PC-9 (cell line): ENCODE measurements at regions not wholly inside any gene's neighbourhood (a gene's known extent, or its start where the extent isn't known, plus 50 kb on each side); places are given as distances from the start of the nearest gene placed in this dataset.
"Not testable (repeated sequence)": the region's sequence is repeated elsewhere in the genome, so short reads cannot be mapped to it uniquely, and the experiment has no call there.

Experiments
- BruUV-seq: library from RNA; stranded (reverse); fragments of 400-500 nt; replicated peaks from 2 replicates; lab custom pipeline; 2021; lab: Mats Ljungman, UMichigan
- CTCF ChIA-PET: fragments of 300-600 bp; sonication (Branson Sonifier 250); formaldehyde crosslinking; loops from one replicate; lab custom pipeline; 2022; ENCODE audit warnings: antibody characterized with exemption; lab: Charles Lee
- POLR2A ChIA-PET: fragments of 300-600 bp; sonication (Branson Sonifier 250); formaldehyde crosslinking; loops from one replicate; lab custom pipeline; 2022; ENCODE audit warnings: antibody characterized with exemption; ENCODE audit not compliant: unreplicated experiment; lab: Charles Lee
- DNase-seq, 2 experiments: peaks; one replicate each; pipeline versions ENCODE4 v3.0.0 to v3.0.0-alpha.2; 2015 to 2022; ENCODE audit warnings: mixed read lengths in 1 of 2
- H2AFZ ChIP-seq: fragments of 200-600 bp; sonication (generic); 2 replicates; pipeline ENCODE4 v1.8.1; 2017; ENCODE audit warnings: antibody characterized with exemption
- H3F3A ChIP-seq: fragments of 200-600 bp; sonication (generic); 2 replicates; pipeline ENCODE4 v1.8.1; 2017; ENCODE audit warnings: antibody characterized with exemption, mild to moderate bottlenecking, low read depth; ENCODE audit not compliant: insufficient read depth
- H3K27ac ChIP-seq: fragments of 200-600 bp; sonication (generic); 2 replicates; pipeline ENCODE4 v1.6.1; 2016; ENCODE audit warnings: mixed run types
- H3K27me3 ChIP-seq: fragments of 200-600 bp; sonication (generic); 2 replicates; pipeline ENCODE4 v1.6.1; 2016; ENCODE audit warnings: low read depth, mixed run types; ENCODE audit not compliant: insufficient read depth
- H3K36me3 ChIP-seq: fragments of 200-600 bp; sonication (generic); 2 replicates; pipeline ENCODE4 v1.6.1; 2016; ENCODE audit warnings: low read depth, mixed run types
- H3K4me1 ChIP-seq: fragments of 200-600 bp; sonication (generic); replicated peaks from 2 replicates; pipeline ENCODE4 v1.6.1; 2016; ENCODE audit warnings: mixed run types; ENCODE audit not compliant: insufficient read depth
- H3K4me2 ChIP-seq: fragments of 200-600 bp; sonication (generic); 2 replicates; pipeline ENCODE4 v1.6.1; 2017; ENCODE audit warnings: mixed run types
- H3K4me3 ChIP-seq: fragments of 200-600 bp; sonication (generic); 2 replicates; pipeline ENCODE4 v1.6.1; 2016; ENCODE audit warnings: mixed run types
- H3K79me2 ChIP-seq: fragments of 200-600 bp; sonication (generic); 2 replicates; pipeline ENCODE4 v1.6.1; 2017; ENCODE audit warnings: low read depth, mixed run types
- H3K9me2 ChIP-seq: fragments of 200-600 bp; sonication (generic); 2 replicates; pipeline ENCODE4 v1.8.1; 2017; ENCODE audit warnings: mild to moderate bottlenecking; ENCODE audit not compliant: insufficient read depth
- H3K9me3 ChIP-seq: fragments of 200-600 bp; sonication (generic); 2 replicates; pipeline ENCODE4 v1.8.1; 2016; ENCODE audit warnings: low read depth; ENCODE audit not compliant: insufficient read depth
- H4K20me1 ChIP-seq: fragments of 200-600 bp; sonication (generic); 2 replicates; pipeline ENCODE4 v1.8.1; 2017; ENCODE audit not compliant: insufficient read depth
- CTCF ChIP-seq: fragments of 200-600 bp; sonication (generic); conservative IDR thresholded peaks from 2 replicates; pipeline ENCODE4 v1.6.1; 2017; ENCODE audit warnings: mixed run types, antibody characterized with exemption, mild to moderate bottlenecking, moderate library complexity
- EZH2 ChIP-seq: fragments of 200-600 bp; sonication (generic); IDR thresholded peaks from 2 replicates; pipeline ENCODE4 v1.8.0; 2017; ENCODE audit warnings: antibody characterized with exemption, low read depth
- intact Hi-C: fragments of 100-400 bp; cut with micrococcal nuclease; formaldehyde crosslinking; loops from one replicate; pipeline ENCODE4 v1.10.0; 2022; ENCODE audit not compliant: unreplicated experiment

- no peaks in the 10 kb centered on the region for H3K27me3 ChIP-seq
- H3K36me3 ChIP-seq: no peaks in the 10 kb centered on the region
- CTCF ChIA-PET: no interaction called here
- H3K4me2 ChIP-seq: no peak overlapping the region
- TF ChIP-seq CTCF: no peak
- no peak for TF ChIP-seq EZH2
- H4K20me1 ChIP-seq: no peaks in the 10 kb centered on the region
- H3K9me3 ChIP-seq: no peaks in the 10 kb centered on the region
- DNase-seq: no peak
- peak overlapping the region; percentile 4; the same call in 1 of the 2 replicates for H3K27ac ChIP-seq
- no peaks in the 10 kb centered on the region for H3F3A ChIP-seq
- H3K4me3 ChIP-seq: no peak overlapping the region
- intact Hi-C loops: no loop called here
- H2AFZ ChIP-seq: no peak overlapping the region
- H3K79me2 ChIP-seq: no peaks in the 10 kb centered on the region
- H3K4me1 ChIP-seq: no peaks in the 10 kb centered on the region
- POLR2A ChIA-PET: no interaction called here
- no TSS peak for BruUV-seq
- H3K9me2 ChIP-seq: no peaks in the 10 kb centered on the region
These were observed 55.9 kb upstream of the PIK3CB start for GRCh38 chr3:138890555-138891187.

- no peak overlapping the region for H3K4me3 ChIP-seq
- no peak overlapping the region for H3K4me2 ChIP-seq
- no peaks in the 10 kb centered on the region for H3K9me2 ChIP-seq
- no peaks in the 10 kb centered on the region for H3K79me2 ChIP-seq
- DNase-seq: no peak
- TF ChIP-seq EZH2 (no peak), CTCF (no peak)
- no peaks in the 10 kb centered on the region for H3K36me3 ChIP-seq
- no peak overlapping the region for H2AFZ ChIP-seq
- H3K27me3 ChIP-seq: no peaks in the 10 kb centered on the region
- CTCF ChIA-PET: no interaction called here
- no peak overlapping the region for H3K27ac ChIP-seq
- no peaks in the 10 kb centered on the region for H3F3A ChIP-seq
- no peaks in the 10 kb centered on the region for H3K4me1 ChIP-seq
- intact Hi-C loops: no loop called here
- H3K9me3 ChIP-seq: no peaks in the 10 kb centered on the region
- no TSS peak for BruUV-seq
- H4K20me1 ChIP-seq: no peaks in the 10 kb centered on the region
- POLR2A ChIA-PET: no interaction called here
These were observed 55.1 kb upstream of the PIK3CB start for GRCh38 chr3:138889792-138890191.

DNA sequence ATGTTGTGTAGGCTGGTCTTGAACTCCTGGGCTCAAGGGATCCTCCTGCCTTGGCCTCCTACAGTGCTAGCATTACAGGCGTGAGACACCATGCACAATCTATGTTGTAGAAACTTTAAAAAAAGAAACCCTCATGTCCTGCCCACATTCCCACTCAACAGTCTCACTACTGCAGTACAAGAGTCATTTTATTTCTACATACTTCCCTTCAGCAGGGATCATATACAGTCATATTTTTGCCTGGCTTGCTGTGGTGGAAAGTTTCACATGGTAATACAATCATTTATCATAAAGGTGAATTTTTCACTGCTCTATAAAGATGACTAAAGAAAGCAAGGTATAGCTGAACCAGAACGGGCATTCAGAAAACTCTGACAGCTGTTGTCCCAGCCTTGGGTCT lies 53.8 kb upstream of the PIK3CB start:
- H2AFZ ChIP-seq: no peak overlapping the region
- no peaks in the 10 kb centered on the region for H3K9me3 ChIP-seq
- H4K20me1 ChIP-seq: no peaks in the 10 kb centered on the region
- no peaks in the 10 kb centered on the region for H3K36me3 ChIP-seq
- POLR2A ChIA-PET: no interaction called here
- no peaks in the 10 kb centered on the region for H3K9me2 ChIP-seq
- CTCF ChIA-PET: interaction anchor here (0.6 kb wide), 1 partner anchor 224 kb away, joined by 3 read pairs; no protein-coding TSS in a partner anchor
- H3K4me1 ChIP-seq: no peaks in the 10 kb centered on the region
- intact Hi-C loops: no loop called here
- no peak overlapping the region for H3K4me3 ChIP-seq
- BruUV-seq: no TSS peak
- H3K79me2 ChIP-seq: no peaks in the 10 kb centered on the region
- no peak for DNase-seq
- H3K27me3 ChIP-seq: no peaks in the 10 kb centered on the region
- no peak for TF ChIP-seq EZH2
- no peak for TF ChIP-seq CTCF
- H3K27ac ChIP-seq: no peak overlapping the region
- no peak overlapping the region for H3K4me2 ChIP-seq
- no peaks in the 10 kb centered on the region for H3F3A ChIP-seq

GRCh38 chr3:138886096-138886495 lies 51.4 kb upstream of the PIK3CB start:
- H2AFZ ChIP-seq, H4K20me1 ChIP-seq, H3K4me1 ChIP-seq, H3F3A ChIP-seq, DNase-seq, H3K4me2 ChIP-seq, CTCF ChIA-PET, POLR2A ChIA-PET, intact Hi-C loops, BruUV-seq, H3K9me2 ChIP-seq, H3K27ac ChIP-seq, H3K27me3 ChIP-seq, H3K79me2 ChIP-seq, H3K9me3 ChIP-seq, H3K4me3 ChIP-seq, H3K36me3 ChIP-seq: not testable (repeated sequence)
